Fibroblast of lung (primary cell): ENCODE measurements at regions not wholly inside any gene's neighbourhood (a gene's known extent, or its start where the extent isn't known, plus 50 kb on each side); places are given as distances from the start of the nearest gene placed in this dataset.

Experiments
- EZH2 ChIP-seq: IDR thresholded peaks from 2 replicates; pipeline ENCODE4 v1.5.1; 2012; ENCODE audit warnings: low read length, control low read depth, mild to moderate bottlenecking; ENCODE audit errors: missing control alignments
- TF ChIP-seq, protein P1 (sequence below), 2 donors: IDR thresholded peaks in 1 of 2; conservative IDR thresholded peaks in 1 of 2; 1 replicate in 1 of 2; 2 replicates in 1 of 2; pipeline ENCODE4 v1.5.1; 2011 to 2012; ENCODE audit warnings: low read length in 2 of 2, control low read depth in 1 of 2, inconsistent platforms in 1 of 2, low read depth in 1 of 2, mild to moderate bottlenecking in 1 of 2

- TF ChIP-seq, protein P1, sequence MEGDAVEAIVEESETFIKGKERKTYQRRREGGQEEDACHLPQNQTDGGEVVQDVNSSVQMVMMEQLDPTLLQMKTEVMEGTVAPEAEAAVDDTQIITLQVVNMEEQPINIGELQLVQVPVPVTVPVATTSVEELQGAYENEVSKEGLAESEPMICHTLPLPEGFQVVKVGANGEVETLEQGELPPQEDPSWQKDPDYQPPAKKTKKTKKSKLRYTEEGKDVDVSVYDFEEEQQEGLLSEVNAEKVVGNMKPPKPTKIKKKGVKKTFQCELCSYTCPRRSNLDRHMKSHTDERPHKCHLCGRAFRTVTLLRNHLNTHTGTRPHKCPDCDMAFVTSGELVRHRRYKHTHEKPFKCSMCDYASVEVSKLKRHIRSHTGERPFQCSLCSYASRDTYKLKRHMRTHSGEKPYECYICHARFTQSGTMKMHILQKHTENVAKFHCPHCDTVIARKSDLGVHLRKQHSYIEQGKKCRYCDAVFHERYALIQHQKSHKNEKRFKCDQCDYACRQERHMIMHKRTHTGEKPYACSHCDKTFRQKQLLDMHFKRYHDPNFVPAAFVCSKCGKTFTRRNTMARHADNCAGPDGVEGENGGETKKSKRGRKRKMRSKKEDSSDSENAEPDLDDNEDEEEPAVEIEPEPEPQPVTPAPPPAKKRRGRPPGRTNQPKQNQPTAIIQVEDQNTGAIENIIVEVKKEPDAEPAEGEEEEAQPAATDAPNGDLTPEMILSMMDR (conservative IDR thresholded peaks at IDR 0.05 in 1 of 2, IDR thresholded peaks at IDR 0.05 in 1 of 2; ENCODE audit: low read depth in 1 of 2, low read length in 2 of 2) = no peak
- no peak for TF ChIP-seq EZH2
Measured at GRCh38 chr4:132059227-132059626, 1089.9 kb upstream of the PCDH10 start.
